Esophagus mucosa (tissue), 1 donor: ENCODE measurements at regions not wholly inside any gene's neighbourhood (a gene's known extent, or its start where the extent isn't known, plus 50 kb on each side); places are given as distances from the start of the nearest gene placed in this dataset.

Source experiments
- ATAC-seq: fragments of 200-7000 bp; cut with Tn5 transposase; one replicate; pipeline ENCODE4 v1.9.1; 2020
- donor health status: DM: yes; HTN: yes; CAD: no.

DNA sequence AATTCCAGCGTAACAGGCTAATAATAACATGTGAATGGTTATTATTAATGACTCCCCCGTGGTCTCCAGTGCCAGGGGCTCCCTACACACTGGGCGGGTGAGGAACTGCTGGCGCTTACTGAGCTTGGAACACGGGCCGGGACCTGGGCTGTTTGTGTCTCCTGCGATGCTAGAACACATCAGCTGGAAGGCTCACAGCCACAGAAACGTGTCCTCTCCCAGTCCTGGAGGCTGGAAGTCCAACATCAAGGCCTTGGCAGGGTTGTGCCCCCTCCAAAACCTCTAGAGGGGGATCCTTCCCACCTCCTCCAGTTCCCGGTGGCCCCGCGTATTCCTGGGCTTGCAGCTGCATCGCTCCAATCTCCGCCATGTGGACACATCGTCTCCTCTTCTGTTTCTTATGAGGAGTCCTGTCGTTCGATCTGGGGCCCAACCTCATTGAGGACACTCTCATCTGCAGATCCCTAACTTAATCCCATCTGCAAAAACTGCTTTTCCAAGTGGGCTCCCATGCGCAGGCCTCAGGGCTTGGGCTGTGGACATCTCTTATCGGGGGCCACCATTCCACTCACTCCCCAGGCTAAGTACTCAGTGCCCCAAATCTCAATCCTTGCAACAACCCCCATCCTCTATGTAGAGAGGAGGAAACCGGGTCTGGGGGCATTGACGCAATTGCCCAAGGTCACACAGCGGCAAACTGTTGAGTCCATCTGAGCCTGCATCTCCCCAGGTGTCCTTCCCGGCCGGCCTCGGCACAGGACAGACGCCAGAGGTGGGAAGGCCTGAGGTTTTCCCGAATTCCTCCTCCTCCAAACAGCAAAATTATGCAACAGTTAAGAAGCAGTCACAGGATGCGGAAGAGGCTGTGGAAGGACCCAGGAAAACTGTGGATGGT, 193.9 kb downstream of the IRF8 start:
- ATAC-seq: no peak

DNA sequence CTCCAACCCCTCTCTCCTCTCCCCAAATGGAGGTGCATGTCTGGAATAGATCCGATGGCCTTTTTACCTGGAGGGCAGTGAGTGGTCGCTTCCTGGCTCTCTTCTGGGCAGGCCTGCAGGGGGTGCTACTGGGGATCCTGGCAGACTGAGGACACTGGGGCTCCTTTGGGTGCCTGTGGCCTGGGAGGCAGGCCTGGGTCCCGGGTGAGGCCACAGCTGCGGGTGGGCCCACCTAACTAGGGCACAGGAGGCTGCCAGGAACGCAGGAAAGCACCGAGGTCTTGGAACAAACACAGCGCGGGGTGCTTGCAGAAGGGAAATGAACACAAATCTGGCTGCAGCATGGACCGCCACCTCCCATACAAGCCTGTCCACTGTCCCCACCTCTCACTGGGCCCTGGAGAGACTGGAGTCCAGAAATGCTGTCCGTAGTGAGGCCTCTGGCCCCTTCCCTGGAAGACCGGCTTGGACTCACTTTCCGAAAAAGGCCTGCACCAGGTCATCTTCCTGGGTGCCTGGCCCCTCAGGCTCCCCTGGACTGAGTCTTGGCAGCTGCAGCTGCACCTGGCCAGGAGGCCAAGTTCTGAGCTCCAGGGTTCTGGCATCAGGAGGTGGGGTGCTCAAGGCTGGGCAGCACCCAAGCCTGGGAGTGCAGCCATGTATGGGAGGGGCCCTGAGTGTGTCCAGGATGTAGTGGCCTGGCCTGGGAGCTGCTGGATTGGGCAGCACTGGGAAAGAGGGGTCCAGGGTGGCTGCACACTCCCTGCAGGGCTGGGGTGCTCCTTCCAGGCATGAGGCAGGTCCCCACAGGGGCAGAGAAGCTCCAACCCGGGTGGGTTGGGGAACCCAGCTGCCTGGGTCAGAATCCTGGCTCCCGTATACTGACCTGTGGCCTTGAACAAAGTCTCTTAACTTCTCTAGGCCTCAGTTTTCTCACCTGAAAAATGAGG, 195.1 kb downstream of the IRF8 start:
- ATAC-seq: no peak

DNA sequence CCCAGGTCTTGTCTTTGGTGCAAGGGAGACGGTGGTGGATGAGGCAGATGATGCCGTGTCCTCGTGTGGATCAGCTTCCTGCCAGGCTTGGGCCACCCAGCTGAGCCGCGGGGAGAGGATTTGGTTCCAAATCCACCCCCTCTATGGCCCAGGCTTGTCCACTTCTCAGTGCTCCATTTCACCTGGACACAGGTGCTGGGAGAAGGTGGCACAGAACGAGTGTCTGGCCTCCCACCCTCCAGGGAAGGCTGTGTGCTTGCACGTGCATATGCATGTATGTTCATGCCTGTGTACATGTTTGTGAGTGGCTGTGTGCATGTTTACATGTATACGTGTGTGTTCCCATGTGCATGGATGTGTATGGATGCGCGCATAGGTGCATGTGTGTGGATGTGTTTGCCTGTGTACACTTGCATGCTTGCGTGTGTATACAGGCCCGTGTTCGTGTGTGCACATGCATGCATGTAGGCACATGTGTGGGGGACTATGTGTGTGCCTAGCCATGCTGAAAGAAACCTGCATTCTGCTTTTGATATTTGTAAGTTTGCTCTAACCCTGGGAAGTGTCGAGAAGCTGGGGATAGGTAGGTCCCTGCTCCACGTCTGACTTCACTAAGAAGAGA, 196.3 kb downstream of the IRF8 start:
- ATAC-seq: no peak

GRCh38 chr16:86095906-86096485, 197.0 kb downstream of the IRF8 start:
- ATAC-seq: peak; percentile 20

- ATAC-seq: no peak
Observed at GRCh38 chr16:86096850-86097249, 197.9 kb downstream of the IRF8 start.

DNA sequence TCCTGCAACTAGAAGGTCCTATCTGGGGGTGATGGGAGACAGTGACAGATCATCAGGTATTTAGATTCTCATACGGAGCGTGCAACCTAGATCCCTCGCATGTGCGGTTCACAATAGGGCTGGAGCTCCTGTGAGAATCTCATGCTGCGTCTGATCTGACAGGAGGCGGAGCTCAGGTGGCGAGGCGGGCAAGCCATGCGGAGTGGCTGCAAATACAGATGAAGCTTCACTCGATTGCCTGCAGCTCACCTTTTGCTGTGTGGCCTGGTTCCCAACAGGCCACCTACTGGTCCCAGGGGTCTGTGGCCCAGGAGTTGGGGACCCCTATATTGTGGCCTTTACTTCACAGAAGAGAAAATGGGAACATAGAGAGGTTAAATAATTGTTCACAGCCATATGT, 200.4 kb downstream of the IRF8 start:
- ATAC-seq: no peak

DNA sequence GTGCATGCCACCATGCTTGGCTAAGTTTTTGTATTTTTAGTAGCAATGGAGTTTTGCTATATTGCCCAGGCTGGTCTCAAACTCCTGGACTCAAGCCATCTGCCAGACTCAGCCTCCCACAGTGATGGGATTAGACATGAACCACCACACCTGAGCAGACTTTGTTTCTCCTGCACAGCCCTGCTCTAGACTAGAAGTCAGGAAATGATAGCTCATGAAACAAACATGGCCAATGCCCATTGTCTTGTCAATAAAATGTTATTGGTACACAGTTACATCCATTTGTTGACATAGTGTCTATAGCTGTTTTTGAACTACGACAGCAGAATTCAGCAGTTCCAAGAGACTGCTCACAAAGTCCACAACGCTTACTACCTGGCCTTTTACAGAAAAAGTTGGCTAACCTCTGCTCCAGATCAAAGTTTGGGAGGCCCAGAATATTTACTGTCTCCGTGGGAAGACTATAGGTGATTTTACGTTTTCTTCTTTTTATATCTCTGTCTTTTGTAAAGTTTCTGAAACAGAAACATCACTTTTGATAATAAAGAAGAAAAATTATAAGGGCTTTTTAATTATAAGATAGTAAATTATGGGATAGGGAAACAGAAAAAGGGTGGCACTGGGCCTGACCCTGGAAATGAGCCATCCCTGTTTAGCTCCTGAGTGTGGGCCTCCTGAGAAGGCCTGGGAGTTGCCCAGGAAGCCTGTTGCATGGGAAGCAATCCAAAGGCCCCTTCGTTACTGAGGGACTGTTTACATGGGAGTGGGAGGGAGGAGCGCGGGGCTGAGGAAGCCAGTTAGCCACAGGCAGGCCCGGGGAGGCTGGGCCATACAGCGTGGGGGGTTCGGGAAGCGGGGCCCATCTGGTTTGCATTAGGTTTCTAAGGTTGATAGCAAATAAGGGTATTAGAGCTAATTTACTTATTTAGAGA, 201.5 kb downstream of the IRF8 start:
- ATAC-seq: no peak

DNA sequence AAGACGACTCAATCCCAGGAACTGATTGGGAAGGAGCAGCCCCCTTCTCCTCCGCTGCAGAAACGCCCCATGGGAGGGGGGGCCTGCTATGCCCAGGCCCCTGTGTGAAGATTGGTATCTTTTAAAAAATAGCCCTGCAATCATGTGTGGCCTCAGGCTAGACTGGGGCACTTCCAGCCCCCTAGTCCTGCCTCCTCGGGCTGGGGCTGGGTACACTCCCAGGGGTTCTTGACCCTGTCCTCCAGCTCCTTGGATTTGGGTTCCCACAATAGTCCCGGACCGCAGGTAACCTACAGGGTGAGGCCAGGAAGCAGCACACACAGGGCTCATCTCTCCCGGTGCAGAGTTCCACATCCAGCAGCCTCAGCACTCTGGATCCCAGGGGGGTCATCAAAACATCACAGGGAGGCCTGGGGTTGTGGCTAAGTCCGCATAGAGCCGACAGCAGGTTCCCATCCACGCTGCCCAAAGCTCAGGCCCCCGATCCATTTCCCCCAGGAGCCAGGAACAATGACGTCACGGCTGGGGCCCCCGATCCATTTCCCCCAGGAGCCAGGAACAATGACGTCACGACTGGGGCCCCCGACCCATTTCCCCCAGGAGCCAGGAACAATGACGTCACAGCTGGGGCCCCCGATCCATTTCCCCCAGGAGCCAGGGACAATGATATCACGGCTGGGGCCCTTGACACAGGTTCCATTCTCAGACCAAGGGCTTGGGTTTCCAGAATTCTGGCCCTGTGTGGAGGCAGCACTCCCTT, 202.4 kb downstream of the IRF8 start:
- no peak for ATAC-seq

GRCh38 chr16:86101897-86102157, 202.9 kb downstream of the IRF8 start:
- no peak for ATAC-seq

DNA sequence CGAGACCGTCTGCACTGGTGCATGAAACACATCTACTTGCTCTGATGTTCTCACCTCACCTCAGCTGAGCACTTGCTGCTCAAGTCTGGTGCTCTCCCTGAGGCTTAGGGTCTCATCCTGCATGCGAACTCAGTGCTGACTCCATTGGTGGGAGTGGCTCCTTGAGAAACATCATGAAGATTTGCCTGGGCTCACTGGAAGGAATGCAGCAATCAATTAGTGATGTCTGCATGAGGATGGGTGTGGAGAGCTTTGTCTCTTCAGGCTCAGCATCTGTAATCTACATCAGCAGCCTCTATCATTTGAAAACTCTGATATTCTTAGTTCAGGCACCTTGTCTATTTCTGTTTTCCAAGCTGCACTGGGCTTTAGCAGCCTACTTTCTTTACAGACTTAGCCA, 204.4 kb downstream of the IRF8 start:
- ATAC-seq: no peak

DNA sequence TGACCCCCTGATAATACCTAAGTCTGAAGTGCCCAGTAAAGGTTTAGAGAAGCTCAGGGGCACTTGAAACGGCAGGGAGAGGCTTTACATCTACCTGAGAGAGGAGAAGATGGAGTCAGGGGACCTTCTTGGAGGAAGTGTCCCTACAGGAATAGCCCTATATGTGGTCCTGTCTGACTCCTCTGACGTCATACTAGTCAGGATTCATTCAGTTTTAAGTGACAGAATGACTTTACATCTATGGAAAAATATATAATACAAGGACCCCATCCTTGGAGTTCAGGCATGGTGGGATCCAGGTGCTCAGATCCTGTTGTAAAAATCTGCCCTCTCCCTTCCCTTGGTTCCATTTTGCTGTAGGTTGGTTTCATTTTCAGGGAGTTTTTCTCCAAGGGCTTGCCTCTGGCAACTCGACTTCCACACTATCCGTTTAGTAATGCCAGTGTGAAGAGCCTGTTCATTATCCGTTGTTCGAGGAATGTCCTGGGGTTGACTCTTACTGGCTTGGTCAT, 205.6 kb downstream of the IRF8 start:
- no peak for ATAC-seq

DNA sequence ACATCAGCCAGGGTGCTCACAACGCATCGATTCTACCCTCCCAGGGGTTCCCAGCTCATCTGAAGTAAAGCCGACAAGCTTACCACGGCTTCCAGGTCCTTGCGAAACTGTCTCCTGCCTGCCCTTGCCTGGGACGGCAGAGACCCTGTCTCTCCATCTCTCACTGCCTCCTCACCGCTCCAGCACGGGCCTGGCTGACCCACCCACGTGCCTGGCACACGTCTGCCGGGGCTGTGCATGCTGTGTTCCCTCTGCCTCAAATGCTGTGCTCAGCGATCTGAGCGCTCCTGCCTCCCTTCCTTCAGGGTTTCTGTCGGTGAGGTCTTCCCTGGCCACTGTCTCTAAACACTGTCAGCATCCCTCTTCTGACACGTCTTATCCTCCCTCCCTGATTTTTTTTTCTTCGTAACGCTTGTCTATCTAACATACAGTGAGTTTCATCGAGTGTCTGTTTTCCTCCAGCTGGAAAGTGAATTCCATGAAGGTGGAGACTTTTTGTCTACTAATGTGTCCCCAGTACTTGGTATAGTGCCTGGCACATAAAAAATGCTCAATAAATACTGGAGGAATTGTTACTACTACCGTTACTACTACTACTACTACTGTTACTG, 208.4 kb downstream of the IRF8 start:
- no peak for ATAC-seq

DNA sequence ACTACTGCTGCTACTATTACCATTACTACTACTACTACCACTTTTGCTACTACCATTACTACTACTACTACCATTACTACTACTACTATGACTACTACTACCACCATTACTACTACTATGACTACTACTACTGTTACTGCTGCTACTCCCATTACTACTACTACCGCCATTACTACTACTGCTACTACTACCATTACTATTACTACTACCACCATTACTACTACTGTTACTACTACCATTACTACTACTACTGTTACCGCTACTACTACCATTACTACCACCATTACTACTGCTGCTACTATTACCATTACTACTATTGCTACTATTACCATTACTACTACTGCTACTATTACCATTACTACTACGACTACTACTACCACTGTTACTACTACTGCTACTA, 209.1 kb downstream of the IRF8 start:
- ATAC-seq: no peak

DNA sequence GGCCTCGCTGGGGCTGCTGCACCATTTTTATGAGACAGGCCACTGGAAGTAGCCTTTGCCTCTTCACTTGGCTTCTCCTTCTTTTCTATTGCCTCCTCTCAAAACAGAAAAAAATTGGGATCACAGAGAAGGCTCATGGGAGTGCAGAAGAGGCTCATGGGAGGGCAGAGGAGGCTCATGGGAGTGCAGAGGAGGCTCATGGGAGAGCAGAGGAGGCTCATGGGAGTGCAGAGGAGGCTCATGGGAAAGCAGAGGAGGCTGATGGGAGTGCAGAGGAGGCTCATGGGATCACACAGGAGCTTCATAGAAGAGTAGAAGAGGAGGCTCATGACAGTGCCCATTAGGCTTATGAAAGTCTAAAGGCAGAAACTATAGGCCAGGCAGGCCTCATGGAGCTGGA, 211.2 kb downstream of the IRF8 start:
- ATAC-seq: no peak

DNA sequence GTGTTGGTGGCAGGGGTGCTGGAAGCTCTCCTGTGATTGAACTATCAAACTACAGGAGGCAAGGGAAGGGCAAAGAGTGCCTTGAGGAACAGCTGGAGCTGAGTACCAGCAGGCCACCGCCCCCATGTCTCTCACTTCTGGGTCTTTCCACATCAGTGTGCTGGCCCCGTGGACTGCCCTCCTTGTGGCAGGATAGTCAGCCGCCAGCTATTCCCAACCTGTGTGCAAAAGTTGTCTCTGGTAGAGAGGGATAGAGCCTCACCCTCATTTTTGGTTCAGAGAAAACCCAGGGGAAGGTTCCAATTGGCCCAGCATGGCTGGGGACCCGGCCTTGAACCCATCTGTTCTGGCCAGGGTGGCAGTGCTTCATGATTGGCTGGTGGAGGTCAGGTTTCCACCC, 211.8 kb downstream of the IRF8 start:
- ATAC-seq: no peak

- no peak for ATAC-seq
Observed at GRCh38 chr16:86112178-86112577, 213.2 kb downstream of the IRF8 start.

DNA sequence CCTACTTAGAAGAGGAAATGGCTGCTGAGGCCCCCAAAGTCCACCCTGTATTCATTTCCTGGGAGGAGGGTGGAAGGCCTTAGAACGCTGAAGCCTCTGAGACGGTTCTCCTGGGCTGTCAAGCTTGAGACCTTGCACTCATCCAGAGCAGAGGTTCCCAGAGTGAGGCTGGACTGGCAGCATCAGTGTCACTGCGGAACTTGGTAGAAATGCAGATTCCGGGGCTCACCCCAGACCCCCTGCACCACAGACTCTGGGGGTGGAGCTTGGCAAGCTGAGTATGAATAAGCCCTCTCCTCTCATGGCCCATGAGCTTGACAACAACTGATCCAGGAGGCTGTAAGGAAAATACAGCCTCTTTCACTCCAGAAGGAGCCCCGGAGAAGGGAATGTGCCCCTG, 218.3 kb downstream of the IRF8 start:
- ATAC-seq: no peak

GRCh38 chr16:86117756-86118155, 218.8 kb downstream of the IRF8 start:
- no peak for ATAC-seq

DNA sequence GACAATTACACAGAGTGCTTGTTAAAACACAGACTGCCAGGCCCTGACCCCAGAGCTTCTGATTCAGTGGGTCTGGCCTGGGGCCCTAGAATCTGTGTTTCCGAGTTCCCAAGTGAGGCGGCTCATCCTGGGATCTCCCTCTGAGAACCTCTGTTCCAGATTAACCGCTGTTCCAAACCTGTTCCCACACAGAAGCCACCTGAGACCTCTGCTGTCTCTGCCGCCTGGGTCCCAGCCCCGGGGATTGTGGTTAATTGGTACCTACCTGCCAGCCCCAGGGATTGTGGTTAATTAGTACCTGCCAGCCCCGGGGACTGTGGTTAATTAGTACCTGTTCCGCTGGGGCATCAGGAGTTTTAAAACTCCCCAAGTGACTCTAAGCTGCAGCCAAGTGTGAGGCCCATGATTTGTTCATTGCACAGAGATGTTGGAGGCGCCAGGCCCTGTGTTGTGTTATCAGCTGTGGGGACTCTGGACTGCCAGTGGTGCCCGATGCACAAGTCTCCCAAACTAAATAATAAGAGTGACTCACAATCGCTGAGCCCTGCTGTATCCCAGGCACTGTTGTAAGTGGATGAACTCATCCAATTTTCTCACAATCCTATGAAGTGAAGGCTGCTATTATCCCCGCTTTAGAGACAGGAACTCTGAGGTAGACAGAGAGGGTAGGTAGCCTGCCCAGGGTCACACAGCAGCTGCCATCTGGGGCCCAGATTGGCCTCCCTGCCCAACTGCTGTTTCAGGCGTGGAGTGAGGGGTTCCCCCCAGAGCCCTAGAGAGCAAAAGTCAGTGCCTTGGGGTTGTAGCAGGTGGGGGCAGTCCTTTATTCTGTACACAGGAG, 219.7 kb downstream of the IRF8 start:
- ATAC-seq: no peak
